NCI-H69 (cell line): ENCODE measurements at regions not wholly inside any gene's neighbourhood (a gene's known extent, or its start where the extent isn't known, plus 50 kb on each side); places are given as distances from the start of the nearest gene placed in this dataset.

ENCODE experiments used
- DNase-seq: peaks from one replicate; lab custom pipeline; 2025; lab: John Stamatoyannopoulos, UW

GRCh38 chr1:17877316-17877715 is 122.2 kb downstream of the ACTL8 start:
- no peak for DNase-seq

GRCh38 chr1:17877896-17878295 is 122.8 kb downstream of the ACTL8 start:
- DNase-seq: no peak

GRCh38 chr1:17878837-17879236 is 123.7 kb downstream of the ACTL8 start:
- DNase-seq: no peak

DNA sequence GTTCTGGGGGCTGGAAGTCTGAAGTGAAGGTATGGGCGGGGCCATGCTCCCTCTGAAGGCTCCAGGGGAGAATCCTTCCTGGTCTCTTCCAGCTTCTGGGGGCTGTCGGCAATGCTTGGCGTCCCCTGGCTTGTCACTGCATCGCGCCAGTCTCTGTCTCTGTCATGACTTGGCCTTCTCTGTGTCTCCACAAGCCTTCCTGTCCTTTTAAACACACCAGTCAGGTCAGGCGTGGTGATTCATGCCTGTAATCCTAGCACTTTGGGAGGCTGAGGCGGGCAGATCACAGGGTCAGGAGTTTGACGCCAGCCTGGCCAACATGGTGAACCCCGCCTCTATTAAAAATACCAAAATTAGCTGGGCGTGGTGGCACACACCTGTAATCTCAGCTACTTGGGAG is 125.3 kb downstream of the ACTL8 start:
- no peak for DNase-seq

GRCh38 chr1:17881761-17882160 is 126.6 kb downstream of the ACTL8 start:
- peak; percentile 27 for DNase-seq

DNA sequence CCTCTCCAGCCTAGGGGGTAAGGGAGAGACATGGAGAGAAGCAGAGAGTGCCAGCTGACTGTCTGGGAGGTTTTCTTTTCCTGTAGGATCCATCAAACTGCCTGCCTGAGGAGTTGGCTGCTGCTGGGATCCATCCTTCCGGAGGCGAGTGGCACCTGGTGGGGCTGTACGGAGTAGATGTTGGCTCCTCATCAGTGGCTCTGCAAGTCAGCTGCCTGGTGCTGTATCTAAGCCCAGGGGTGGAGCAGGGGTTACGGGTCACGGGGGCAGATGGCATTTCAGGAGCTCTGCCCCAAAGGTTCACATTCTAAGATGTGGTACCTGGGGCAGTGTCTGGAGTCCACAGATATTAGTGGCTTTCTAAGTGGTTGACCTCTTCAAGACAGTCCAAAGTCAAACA is 128.0 kb downstream of the ACTL8 start:
- no peak for DNase-seq

DNA sequence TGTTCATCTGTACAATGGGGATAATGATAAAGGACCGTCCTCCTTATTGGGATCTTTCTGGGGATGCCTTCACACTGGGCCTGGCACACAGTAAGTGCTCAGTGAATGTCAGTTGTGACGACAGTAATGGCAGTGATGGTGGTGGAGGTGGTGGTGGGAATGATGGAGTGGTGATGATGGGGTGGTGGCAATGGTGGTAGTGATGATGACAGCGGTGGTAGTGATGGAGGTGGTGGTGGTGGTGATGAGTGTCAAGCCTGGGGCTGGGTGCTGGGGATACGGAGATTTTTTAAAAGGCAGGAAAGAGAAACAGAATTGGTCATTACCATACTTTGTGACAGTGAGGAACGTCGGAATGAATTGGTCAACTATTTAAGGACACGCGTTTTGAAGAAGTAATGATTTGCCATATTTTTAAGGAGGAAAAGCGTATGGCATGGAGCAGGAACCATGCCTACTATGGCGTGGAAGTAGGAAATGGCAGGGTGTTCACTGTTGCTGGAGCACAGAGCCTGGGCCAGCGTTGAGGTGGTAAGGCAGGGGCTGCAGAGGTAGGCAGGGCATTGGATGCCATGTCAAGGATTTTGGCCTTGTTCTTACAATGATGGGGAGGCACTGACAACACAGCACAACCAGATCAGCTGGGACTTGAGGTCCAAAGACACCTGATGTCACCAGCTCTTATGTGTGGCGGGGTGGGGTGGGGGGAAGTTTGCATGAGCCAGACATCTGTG is 128.7 kb downstream of the ACTL8 start:
- no peak for DNase-seq

DNA sequence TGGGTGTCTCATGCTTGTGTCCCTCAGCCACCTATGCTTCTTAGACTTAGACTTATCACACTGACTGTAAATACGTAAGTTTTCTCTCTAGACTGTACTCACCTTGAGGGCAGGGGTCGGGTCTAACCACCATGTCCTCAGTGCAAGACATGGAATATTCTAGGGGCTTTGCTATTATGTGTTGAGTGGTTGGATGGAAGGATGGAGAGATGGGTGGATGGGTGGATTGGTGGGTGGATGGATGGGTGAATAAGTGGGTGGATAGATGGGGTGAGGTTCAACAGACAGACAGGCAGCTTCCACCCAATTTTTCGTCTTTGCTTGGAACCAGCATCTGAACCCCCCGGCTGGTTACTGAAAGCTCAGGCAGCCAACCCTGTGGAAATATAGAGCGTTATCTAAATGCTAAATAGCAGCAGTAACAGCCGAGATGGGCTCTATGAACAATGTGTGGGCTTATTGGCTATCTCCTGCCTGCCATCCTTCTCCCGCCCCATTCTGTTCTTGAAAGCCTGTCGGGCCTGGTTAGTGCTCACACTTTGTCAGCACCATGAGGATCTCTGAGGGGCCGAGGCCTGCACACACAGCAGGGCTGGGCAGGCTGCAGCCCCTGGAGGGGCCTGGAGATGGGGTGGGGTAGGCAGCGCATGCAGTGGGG is 130.7 kb downstream of the ACTL8 start:
- DNase-seq: no peak

GRCh38 chr1:17886386-17886785 is 131.3 kb downstream of the ACTL8 start:
- no peak for DNase-seq

DNA sequence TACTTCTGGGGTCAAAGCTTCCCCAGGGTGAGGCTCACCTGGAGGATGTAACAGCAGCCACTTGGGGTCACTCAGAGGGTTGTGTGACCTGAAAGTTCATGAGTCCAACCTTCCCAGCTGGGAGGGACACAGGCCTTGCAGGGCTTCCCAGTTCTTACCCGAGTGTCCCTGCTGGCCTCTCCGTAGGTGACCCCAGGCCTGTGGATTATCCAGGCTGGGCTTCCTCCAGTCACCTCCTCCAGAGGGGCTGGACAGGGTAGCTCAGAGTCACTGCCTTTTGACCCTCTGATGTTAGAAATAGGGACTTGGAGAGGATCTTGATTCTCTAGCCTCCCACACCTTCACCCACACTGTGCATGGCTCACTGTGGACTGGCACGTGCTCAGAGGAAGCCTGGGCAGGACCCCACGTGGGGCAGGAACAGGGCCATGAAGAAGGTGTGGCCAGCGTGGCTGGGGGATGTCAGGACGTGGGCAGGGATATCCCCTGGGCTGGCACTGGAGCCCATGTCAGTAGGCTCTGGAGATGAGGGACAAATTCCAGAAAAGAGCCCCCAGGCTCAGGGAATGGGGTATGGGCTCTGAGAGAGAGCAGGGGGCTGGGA is 131.8 kb downstream of the ACTL8 start:
- no peak for DNase-seq

DNA sequence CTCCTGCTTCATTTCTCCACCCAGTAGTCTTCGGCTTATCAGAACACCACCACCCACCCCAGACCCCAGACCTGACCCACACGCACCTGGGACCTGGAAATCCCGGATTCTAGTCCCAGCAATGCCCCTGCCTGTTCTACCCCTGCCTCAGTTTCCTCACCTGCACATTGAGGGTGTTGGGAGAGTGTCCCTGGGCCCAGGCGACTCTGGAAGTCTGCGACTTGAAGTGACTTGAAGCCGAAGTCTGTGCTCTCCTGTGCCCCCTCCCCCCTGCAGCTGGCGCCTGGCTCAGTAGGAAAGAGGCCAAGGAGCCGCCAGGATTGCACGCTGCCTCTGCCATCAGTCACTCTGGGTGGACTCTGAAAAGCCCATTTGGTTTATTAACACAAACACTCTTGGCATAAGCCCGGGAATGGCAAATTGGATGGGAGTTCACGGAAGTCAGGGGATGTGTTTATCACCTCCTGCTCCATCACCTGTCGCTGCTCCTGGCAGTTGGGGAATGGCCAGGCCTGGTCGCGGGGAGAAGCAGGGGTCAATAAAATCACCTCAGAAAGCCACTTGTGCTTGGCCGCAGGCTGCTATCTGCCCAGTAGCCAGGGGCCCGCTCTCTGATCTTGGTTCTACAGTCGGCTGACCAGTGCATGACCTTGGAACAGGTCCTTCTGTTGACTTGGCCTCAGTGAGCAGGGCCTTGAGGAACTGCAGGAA is 132.7 kb downstream of the ACTL8 start:
- DNase-seq: no peak

DNA sequence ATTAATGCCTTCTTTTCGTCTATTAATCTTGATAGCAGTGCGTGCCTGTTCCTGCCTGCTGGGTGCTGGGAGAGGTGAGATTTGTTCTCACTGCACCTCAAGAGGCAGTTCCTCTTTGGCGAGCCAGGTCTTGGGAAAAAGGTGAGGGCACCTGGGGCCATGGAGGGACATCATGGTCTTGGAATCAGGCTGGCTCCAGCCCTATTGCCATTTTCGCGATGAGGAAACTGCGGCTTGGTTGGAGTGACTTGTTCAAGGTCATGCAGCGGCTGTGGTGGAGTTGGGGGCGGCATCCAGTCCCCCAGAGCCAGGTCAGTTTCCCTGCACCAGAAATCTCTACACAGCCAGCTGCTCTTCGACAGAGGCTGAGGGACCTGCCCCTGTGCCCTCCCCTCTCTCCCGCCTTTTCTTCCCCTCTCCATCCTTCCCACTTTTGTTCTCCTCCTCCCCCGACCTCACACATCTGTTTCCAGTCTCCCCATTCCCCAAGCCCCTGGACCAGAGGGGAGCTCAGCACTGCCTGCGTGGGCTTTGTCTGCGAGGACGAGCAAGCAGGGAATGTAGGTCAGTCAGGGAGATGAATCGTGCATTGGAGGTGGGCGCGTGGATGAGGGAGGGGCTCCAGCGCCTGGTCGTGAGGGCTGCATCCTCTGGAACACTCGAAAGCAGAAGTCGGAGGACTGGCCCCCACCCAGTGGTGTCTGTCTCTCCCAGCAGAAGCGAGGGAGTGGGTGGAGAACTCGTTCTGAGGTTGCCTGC is 135.1 kb downstream of the ACTL8 start:
- DNase-seq: no peak

GRCh38 chr1:17890815-17891191 is 135.7 kb downstream of the ACTL8 start:
- DNase-seq: no peak

DNA sequence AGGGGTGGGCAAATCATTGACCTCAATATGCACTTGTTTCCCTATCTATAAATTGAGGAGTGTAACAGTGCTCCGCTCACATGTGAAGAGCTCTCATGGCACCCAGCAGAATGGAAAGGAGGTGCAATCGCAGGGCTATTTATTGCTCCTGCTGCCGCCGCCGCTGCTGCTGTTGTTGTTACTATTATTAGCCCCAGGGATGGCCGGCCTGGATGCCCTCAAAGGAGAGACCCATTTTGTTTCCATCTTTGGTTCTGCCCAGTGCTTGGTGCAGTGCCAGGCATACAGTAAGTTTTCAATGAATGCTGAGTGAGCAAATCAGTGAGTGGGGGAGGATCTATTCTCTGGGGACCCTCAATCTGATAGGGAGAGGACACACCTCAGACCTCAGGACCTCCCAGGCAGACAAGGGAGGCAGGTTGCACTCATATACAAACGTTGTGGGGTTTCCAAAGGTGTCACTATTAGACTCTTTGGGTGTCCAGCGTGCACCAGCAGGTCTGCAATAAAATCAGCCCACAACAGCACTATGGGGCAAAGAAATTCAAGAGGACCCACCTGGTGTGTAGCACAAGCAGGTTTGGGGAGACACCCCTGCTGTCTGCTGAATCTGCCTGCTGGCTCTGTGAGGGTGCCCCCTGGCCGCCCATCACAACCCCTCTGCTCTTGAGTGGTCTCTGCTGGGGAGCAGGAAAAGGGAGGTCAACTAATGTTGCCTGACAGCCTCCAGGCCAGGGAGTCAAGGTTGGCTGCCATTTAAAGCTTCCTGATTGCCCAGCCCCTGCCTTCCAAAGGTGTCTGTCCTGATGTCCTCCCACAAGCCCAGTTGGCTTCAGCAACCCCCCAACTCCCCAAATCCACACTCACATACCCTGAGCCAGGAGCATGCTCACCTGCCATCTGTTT is 136.3 kb downstream of the ACTL8 start:
- DNase-seq: no peak

DNA sequence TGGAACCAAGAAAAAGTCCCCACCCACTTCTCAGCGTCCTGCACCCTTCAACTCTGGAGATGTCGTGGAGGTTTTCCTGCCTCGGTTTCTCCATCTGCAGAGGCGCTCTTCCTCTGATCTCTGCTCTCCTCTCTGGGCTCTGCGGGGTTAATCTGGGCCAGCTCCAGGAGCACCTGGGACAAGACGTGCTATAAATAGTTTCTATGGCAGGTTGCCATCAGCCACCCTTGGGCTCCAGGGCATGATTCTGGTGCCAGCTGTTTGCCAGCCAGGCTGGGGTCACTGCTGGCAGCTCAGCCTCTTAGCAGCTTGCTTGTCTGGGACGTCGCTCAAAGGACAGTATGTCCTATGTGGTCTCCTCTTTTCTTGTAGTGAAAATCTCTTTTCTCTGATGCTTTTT is 137.1 kb downstream of the ACTL8 start:
- peak; percentile 44 for DNase-seq

DNA sequence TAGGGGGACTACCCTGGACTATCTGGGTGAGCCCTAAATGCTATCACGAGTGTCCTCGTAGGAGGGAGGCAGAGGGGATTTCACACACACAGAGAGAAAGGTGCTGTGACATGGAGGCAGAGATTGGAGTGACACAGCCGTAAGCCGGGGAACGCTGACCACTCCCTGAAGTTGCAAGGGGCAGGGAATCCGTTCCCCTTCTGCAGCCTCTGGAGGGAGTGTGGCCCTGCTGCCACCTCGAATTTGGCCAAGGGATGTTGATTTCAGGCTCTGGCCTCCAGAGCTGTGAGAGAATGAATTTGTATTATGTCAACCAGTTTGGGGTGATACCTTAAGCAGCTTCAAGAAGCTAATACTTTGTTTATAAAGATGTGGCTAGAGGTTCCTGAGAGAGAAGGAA is 137.7 kb downstream of the ACTL8 start:
- DNase-seq: no peak

GRCh38 chr1:17893891-17894631 is 138.9 kb downstream of the ACTL8 start:
- no peak for DNase-seq

- DNase-seq: no peak
Measured at GRCh38 chr1:17895401-17895800, 140.3 kb downstream of the ACTL8 start.

GRCh38 chr1:17895986-17896385 is 140.9 kb downstream of the ACTL8 start:
- no peak for DNase-seq

DNA sequence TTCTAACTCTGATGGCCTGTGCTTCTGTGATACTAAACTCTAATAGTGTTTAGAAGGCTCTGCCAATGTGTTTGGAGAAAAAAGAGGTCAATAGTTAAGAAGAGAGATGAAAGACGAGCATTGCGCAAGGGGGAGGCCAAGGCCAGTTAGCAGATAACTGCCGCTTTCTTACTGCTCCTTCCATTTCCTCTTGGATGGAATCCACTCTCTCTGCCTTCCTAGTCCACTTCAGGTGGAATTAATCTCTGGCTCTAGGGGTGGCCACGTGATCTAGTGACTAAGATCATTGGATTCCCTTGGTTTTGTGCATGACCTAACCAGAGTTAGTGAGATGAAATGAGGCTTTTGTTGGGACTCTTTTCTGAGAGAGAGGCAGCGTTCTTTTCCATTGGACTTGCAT is 148.3 kb downstream of the ACTL8 start:
- DNase-seq: no peak
